K562 (cell line): ENCODE measurements at regions not wholly inside any gene's neighbourhood (a gene's known extent, or its start where the extent isn't known, plus 50 kb on each side); places are given as distances from the start of the nearest gene placed in this dataset.

ENCODE experiments used
- ATAC-seq: fragments of 200-7000 bp; cut with Tn5 transposase; 3 replicates; pipeline ENCODE4 v1.9.1; 2020; ENCODE audit warnings: moderate library complexity
- BruUV-seq: library from RNA; stranded (reverse); fragments of 400-500 nt; replicated peaks from 2 replicates; lab custom pipeline; 2021; lab: Mats Ljungman, UMichigan
- CTCF ChIA-PET: fragments of 300-600 bp; formaldehyde crosslinking; extraction: SDS; loops from one replicate; lab custom pipeline; 2021; ENCODE audit warnings: low intra/inter-chr PET ratio; lab: Yijun Ruan, JAX
- POLR2A ChIA-PET: fragments of 300-600, 350-650 bp; sonication (Branson Sonifier 250); formaldehyde crosslinking; extraction: SDS; loops from one replicate; lab custom pipeline; 2021; ENCODE audit warnings: antibody characterized with exemption, inconsistent platforms; lab: Yijun Ruan, JAX
- DNase-seq, 4 experiments: peaks; one replicate each; pipeline versions ENCODE4 v3.0.0 to v3.0.0-alpha.2; 2011 to 2018; ENCODE audit warnings: low spot score in 3 of 4, mixed read lengths in 3 of 4; ENCODE audit errors: extremely low read depth in 1 of 4
- FAIRE-seq: peaks from 2 replicates; lab custom pipeline; 2011; peaks lifted over from hg19 to GRCh38; lab: Jason Lieb, UNC
- H2AFZ ChIP-seq: 2 replicates; pipeline ENCODE4 v1.6.0; 2011; ENCODE audit warnings: low read depth, low read length, control low read depth, inconsistent platforms
- H3K27ac ChIP-seq: fragments of 200-600 bp; 3 replicates; pipeline ENCODE4 v1.8.0; 2011; ENCODE audit warnings: low read depth, mild to moderate bottlenecking, control low read depth, inconsistent platforms, low read length, moderate library complexity, mixed read lengths; ENCODE audit errors: extremely low read depth
- H3K27me3 ChIP-seq, 2 experiments: fragments of 300-600 bp in 1 of 2; 2 replicates in 1 of 2; 3 replicates in 1 of 2; pipeline versions ENCODE4 v1.6.0 to v1.8.0; 2011; ENCODE audit warnings: inconsistent platforms in 2 of 2, low read length in 2 of 2, mild to moderate bottlenecking in 1 of 2, mixed read lengths in 1 of 2, moderate library complexity in 1 of 2; ENCODE audit not compliant: control insufficient read depth in 2 of 2, insufficient read depth in 2 of 2
- H3K36me3 ChIP-seq: fragments of 300-600 bp; 3 replicates; pipeline ENCODE4 v1.8.0; 2011; ENCODE audit warnings: mild to moderate bottlenecking, low read length, inconsistent platforms; ENCODE audit not compliant: control insufficient read depth, insufficient read depth
- H3K4me1 ChIP-seq, 2 experiments: fragments of 200-600 bp in 1 of 2; replicated peaks in 1 of 2; 2 replicates in 1 of 2; 3 replicates in 1 of 2; pipeline versions ENCODE4 v1.5.1 to v1.8.0; 2011; ENCODE audit warnings: inconsistent platforms in 2 of 2, low read length in 2 of 2, mild to moderate bottlenecking in 1 of 2, mixed read lengths in 1 of 2, moderate library complexity in 1 of 2; ENCODE audit not compliant: control insufficient read depth in 2 of 2, insufficient read depth in 2 of 2
- H3K4me2 ChIP-seq: 2 replicates; pipeline ENCODE4 v1.6.1; 2011; ENCODE audit warnings: low read length, control low read depth, inconsistent platforms, mixed read lengths; ENCODE audit not compliant: insufficient read depth
- H3K4me3 ChIP-seq: fragments of 200-600 bp; sonication (generic), shearing (Covaris generic); 2 replicates; pipeline ENCODE4 v1.5.1; 2016; ENCODE audit warnings: control low read depth, inconsistent platforms
- H3K79me2 ChIP-seq: fragments of 200-600 bp; 3 replicates; pipeline ENCODE4 v1.8.0; 2011; ENCODE audit warnings: low read length, inconsistent platforms; ENCODE audit not compliant: control insufficient read depth, insufficient read depth
- H3K9ac ChIP-seq, 2 experiments: 2 replicates each; pipeline versions ENCODE4 v1.6.0 to v1.6.1; 2011; ENCODE audit warnings: low read depth in 2 of 2, low read length in 2 of 2, control low read depth in 1 of 2, inconsistent platforms in 1 of 2, mild to moderate bottlenecking in 1 of 2, mixed read lengths in 1 of 2; ENCODE audit not compliant: insufficient read depth in 1 of 2
- H3K9me1 ChIP-seq: one replicate; pipeline ENCODE4 v1.6.0; 2011; ENCODE audit warnings: inconsistent platforms, mild to moderate bottlenecking, low read length, moderate library complexity; ENCODE audit not compliant: control insufficient read depth, insufficient read depth
- H3K9me3 ChIP-seq: replicated peaks from 2 replicates; pipeline ENCODE4 v1.5.1; 2011; ENCODE audit warnings: low read depth, low read length, inconsistent platforms; ENCODE audit not compliant: control insufficient read depth, insufficient read depth
- H4K20me1 ChIP-seq: replicated peaks from 2 replicates; pipeline ENCODE4 v1.6.1; 2011; ENCODE audit warnings: low read length, inconsistent platforms, mixed read lengths; ENCODE audit not compliant: control insufficient read depth, insufficient read depth
- BCOR ChIP-seq: fragments of 450-650 bp; IDR thresholded peaks from 2 replicates; pipeline ENCODE4 v1.6.1; 2016
- CHD2 ChIP-seq: IDR thresholded peaks from 2 replicates; pipeline ENCODE4 v1.6.1; 2011; ENCODE audit warnings: low read depth, low read length
- DDX20 ChIP-seq: fragments of 450-650 bp; IDR thresholded peaks from 2 replicates; pipeline ENCODE4 v1.6.1; 2016; ENCODE audit warnings: missing genetic modification characterization, low read depth, mild to moderate bottlenecking, missing compliant biosample characterization, moderate library complexity
- ETS2 ChIP-seq: IDR thresholded peaks from 2 replicates; pipeline ENCODE4 v1.6.1; 2016; ENCODE audit warnings: borderline replicate concordance, missing genetic modification characterization, mild to moderate bottlenecking, moderate library complexity, missing compliant biosample characterization; ENCODE audit not compliant: poor library complexity, severe bottlenecking
- HDAC8 ChIP-seq: fragments of 450-650 bp; IDR thresholded peaks from 2 replicates; pipeline ENCODE4 v1.6.1; 2016; ENCODE audit warnings: mild to moderate bottlenecking, missing genetic modification characterization, moderate library complexity, missing compliant biosample characterization
- MEF2D ChIP-seq: conservative IDR thresholded peaks from 2 replicates; pipeline ENCODE4 v1.6.1; 2016; ENCODE audit warnings: low read depth, missing genetic modification characterization, missing compliant biosample characterization
- MTF1 ChIP-seq: fragments of 250-450 bp; sonication (Bioruptor Pico); IDR thresholded peaks from 2 replicates; pipeline ENCODE4 v1.9.0; 2021; ENCODE audit warnings: moderate library complexity, mild to moderate bottlenecking, inconsistent platforms, borderline replicate concordance
- PML ChIP-seq: IDR thresholded peaks from 2 replicates; pipeline ENCODE4 v1.6.1; 2012; ENCODE audit warnings: low read length, inconsistent platforms
- RAD21 ChIP-seq, 2 experiments: fragments of 250-450 bp in 1 of 2; fragments of 450-650 bp in 1 of 2; sonication (Bioruptor Pico) in 1 of 2; formaldehyde crosslinking in 1 of 2; IDR thresholded peaks in 1 of 2; conservative IDR thresholded peaks in 1 of 2; 2 replicates each; pipeline versions ENCODE4 v1.4.0 to v1.8.0; 2020 to 2022; ENCODE audit warnings: mild to moderate bottlenecking in 2 of 2, moderate library complexity in 1 of 2
- STAG1 ChIP-seq: sonication (generic); formaldehyde crosslinking; IDR thresholded peaks from 2 replicates; pipeline ENCODE4 v1.5.0; 2020; ENCODE audit warnings: missing genetic modification reagents, borderline replicate concordance
- ZNF436 ChIP-seq: fragments of 250-450, 450-650 bp; sonication (Bioruptor Pico); formaldehyde crosslinking; IDR thresholded peaks from 2 replicates; pipeline ENCODE4 v1.7.0; 2020; ENCODE audit warnings: mild to moderate bottlenecking
- ZNF444 ChIP-seq: fragments of 250-450 bp; sonication (Bioruptor Pico); IDR thresholded peaks from 2 replicates; pipeline ENCODE4 v1.4.0; 2020; ENCODE audit warnings: mild to moderate bottlenecking, moderate library complexity
- ZNF57 ChIP-seq: fragments of 450-650 bp; formaldehyde crosslinking; IDR thresholded peaks from 2 replicates; pipeline ENCODE4 v1.4.0; 2020; ENCODE audit warnings: mild to moderate bottlenecking, moderate library complexity
- ZNF75A ChIP-seq: fragments of 450-650 bp; formaldehyde crosslinking; IDR thresholded peaks from 2 replicates; pipeline ENCODE4 v1.4.0; 2020; ENCODE audit warnings: mild to moderate bottlenecking
- in situ Hi-C: fragments of 300-500 bp; cut with MboI; formaldehyde crosslinking; loops from 4 replicates; pipeline ENCODE4 v1.15.0; 2018; ENCODE audit warnings: inconsistent platforms, mixed read lengths
- intact Hi-C: fragments of 100-400 bp; cut with micrococcal nuclease; formaldehyde crosslinking; loops from 2 replicates; pipeline ENCODE4 v1.14.2; 2022
- TF ChIP-seq, protein P1 (sequence below): sonication (generic); formaldehyde crosslinking; IDR thresholded peaks from 2 replicates; pipeline ENCODE4 v1.8.1; 2023; ENCODE audit warnings: missing genetic modification reagents, mild to moderate bottlenecking, borderline replicate concordance
- TF ChIP-seq, protein P2 (sequence below): sonication (generic); formaldehyde crosslinking; IDR thresholded peaks from 2 replicates; pipeline ENCODE4 v1.8.0; 2022; ENCODE audit warnings: mild to moderate bottlenecking, missing genetic modification reagents, borderline replicate concordance

DNA sequence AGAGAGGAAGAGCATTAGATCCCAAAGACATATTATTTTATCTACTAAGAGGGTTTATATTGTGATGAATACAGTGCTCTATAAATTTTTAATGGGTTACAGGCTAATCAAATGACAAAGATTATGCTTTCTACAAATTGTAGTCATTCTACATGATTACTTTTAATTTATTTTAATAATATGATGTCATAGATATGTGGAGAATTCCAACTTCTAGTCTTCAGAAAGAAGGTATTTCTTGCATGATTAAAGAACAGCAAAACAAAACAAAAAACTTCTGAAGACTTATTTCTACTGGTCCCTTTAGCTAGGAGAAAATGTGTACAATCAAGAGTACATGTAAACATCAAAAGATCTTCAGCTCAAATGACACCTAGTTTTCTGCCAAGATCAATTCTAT lies 71.5 kb upstream of the FOXG1 start:
- H4K20me1 ChIP-seq: no peaks in the 10 kb centered on the region
- no peaks in the 10 kb centered on the region for H3K9me3 ChIP-seq
- in situ Hi-C loops (no loop called here), intact Hi-C loops (no loop called here)
- DNase-seq: no peak
- CTCF ChIA-PET: no interaction called here
- no peak overlapping the region for H3K4me3 ChIP-seq
- BruUV-seq: no TSS peak
- H3K27ac ChIP-seq: no peak overlapping the region
- no peak overlapping the region for H2AFZ ChIP-seq
- H3K4me1 ChIP-seq: no peaks in the 10 kb centered on the region
- no peak for FAIRE-seq
- H3K36me3 ChIP-seq: no peaks in the 10 kb centered on the region
- POLR2A ChIA-PET: no interaction called here
- ATAC-seq: no peak
- no peak overlapping the region for H3K9ac ChIP-seq
- TF ChIP-seq CHD2: no peak
- no peak for TF ChIP-seq ZNF444 (CRISPR knock-in tag)
- no peak for TF ChIP-seq PML
- TF ChIP-seq ZNF57 (CRISPR knock-in tag): no peak
- TF ChIP-seq DDX20 (tag): no peak
- no peak for TF ChIP-seq STAG1 (CRISPR knock-in tag)
- TF ChIP-seq BCOR: no peak
- TF ChIP-seq HDAC8 (tag): no peak
- TF ChIP-seq, protein P1, sequence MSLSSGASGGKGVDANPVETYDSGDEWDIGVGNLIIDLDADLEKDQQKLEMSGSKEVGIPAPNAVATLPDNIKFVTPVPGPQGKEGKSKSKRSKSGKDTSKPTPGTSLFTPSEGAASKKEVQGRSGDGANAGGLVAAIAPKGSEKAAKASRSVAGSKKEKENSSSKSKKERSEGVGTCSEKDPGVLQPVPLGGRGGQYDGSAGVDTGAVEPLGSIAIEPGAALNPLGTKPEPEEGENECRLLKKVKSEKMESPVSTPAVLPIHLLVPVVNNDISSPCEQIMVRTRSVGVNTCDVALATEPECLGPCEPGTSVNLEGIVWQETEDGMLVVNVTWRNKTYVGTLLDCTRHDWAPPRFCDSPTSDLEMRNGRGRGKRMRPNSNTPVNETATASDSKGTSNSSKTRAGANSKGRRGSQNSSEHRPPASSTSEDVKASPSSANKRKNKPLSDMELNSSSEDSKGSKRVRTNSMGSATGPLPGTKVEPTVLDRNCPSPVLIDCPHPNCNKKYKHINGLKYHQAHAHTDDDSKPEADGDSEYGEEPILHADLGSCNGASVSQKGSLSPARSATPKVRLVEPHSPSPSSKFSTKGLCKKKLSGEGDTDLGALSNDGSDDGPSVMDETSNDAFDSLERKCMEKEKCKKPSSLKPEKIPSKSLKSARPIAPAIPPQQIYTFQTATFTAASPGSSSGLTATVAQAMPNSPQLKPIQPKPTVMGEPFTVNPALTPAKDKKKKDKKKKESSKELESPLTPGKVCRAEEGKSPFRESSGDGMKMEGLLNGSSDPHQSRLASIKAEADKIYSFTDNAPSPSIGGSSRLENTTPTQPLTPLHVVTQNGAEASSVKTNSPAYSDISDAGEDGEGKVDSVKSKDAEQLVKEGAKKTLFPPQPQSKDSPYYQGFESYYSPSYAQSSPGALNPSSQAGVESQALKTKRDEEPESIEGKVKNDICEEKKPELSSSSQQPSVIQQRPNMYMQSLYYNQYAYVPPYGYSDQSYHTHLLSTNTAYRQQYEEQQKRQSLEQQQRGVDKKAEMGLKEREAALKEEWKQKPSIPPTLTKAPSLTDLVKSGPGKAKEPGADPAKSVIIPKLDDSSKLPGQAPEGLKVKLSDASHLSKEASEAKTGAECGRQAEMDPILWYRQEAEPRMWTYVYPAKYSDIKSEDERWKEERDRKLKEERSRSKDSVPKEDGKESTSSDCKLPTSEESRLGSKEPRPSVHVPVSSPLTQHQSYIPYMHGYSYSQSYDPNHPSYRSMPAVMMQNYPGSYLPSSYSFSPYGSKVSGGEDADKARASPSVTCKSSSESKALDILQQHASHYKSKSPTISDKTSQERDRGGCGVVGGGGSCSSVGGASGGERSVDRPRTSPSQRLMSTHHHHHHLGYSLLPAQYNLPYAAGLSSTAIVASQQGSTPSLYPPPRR (CRISPR knock-in tag): no peak
- no peak for TF ChIP-seq ETS2 (tag)
- TF ChIP-seq, protein P2, sequence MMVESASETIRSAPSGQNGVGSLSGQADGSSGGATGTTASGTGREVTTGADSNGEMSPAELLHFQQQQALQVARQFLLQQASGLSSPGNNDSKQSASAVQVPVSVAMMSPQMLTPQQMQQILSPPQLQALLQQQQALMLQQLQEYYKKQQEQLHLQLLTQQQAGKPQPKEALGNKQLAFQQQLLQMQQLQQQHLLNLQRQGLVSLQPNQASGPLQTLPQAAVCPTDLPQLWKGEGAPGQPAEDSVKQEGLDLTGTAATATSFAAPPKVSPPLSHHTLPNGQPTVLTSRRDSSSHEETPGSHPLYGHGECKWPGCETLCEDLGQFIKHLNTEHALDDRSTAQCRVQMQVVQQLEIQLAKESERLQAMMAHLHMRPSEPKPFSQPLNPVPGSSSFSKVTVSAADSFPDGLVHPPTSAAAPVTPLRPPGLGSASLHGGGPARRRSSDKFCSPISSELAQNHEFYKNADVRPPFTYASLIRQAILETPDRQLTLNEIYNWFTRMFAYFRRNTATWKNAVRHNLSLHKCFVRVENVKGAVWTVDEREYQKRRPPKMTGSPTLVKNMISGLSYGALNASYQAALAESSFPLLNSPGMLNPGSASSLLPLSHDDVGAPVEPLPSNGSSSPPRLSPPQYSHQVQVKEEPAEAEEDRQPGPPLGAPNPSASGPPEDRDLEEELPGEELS (CRISPR knock-in tag): no peak
- TF ChIP-seq ZNF436 (CRISPR knock-in tag): no peak
- no peak for TF ChIP-seq RAD21 (CRISPR knock-in tag; conservative IDR thresholded peaks at IDR 0.05 in 1 of 2, IDR thresholded peaks at IDR 0.05 in 1 of 2)
- no peak for TF ChIP-seq ZNF75A (CRISPR knock-in tag)
- no peak for TF ChIP-seq MTF1
- no peak for TF ChIP-seq MEF2D
- no peak overlapping the region for H3K4me2 ChIP-seq
- no peaks in the 10 kb centered on the region for H3K9me1 ChIP-seq
- no peaks in the 10 kb centered on the region for H3K79me2 ChIP-seq
- no peaks in the 10 kb centered on the region for H3K27me3 ChIP-seq
